Prostate gland (tissue), 2 donors: ENCODE measurements at regions not wholly inside any gene's neighbourhood (a gene's known extent, or its start where the extent isn't known, plus 50 kb on each side); places are given as distances from the start of the nearest gene placed in this dataset.

Experiments used
- DNase-seq: peaks from one replicate; pipeline ENCODE4 v3.0.0-alpha.2; 2019; ENCODE audit warnings: low spot score
- H3K27ac ChIP-seq, 2 donors: fragments of 200-600 bp; sonication (generic); 2 replicates each; pipeline ENCODE4 v1.5.1; 2017 to 2019
- H3K27me3 ChIP-seq: fragments of 200-600 bp; sonication (generic); replicated peaks from 2 replicates; pipeline ENCODE4 v1.5.1; 2019; ENCODE audit not compliant: insufficient read depth
- H3K36me3 ChIP-seq, 2 donors: fragments of 200-600 bp; sonication (generic); 1 replicate in 1 of 2; 2 replicates in 1 of 2; pipeline versions ENCODE4 v1.5.1 to v1.8.1; 2017 to 2019
- H3K4me1 ChIP-seq: fragments of 200-600 bp; sonication (generic); replicated peaks from 2 replicates; pipeline ENCODE4 v1.5.1; 2019
- H3K4me3 ChIP-seq, 2 donors: fragments of 200-600 bp; sonication (generic); 2 replicates each; pipeline ENCODE4 v1.5.1; 2017 to 2019
- H3K9me3 ChIP-seq: fragments of 200-600 bp; sonication (generic); 2 replicates; pipeline ENCODE4 v1.5.1; 2017
- CTCF ChIP-seq, 4 experiments: fragments of 200-600 bp in 2 of 4; fragments of 450-650 bp in 2 of 4; sonication (generic) in 2 of 4; IDR thresholded peaks; 1 replicate in 3 of 4; 2 replicates in 1 of 4; pipeline ENCODE4 v1.5.1; 2016 to 2019; ENCODE audit warnings: antibody characterized with exemption in 4 of 4, mild to moderate bottlenecking in 2 of 4, moderate library complexity in 2 of 4
- POLR2A ChIP-seq: fragments of 450-650 bp; IDR thresholded peaks from one replicate; pipeline ENCODE4 v1.6.1; 2016; ENCODE audit warnings: antibody characterized with exemption, mild to moderate bottlenecking
- POLR2AphosphoS5 ChIP-seq: sonication (generic); formaldehyde crosslinking; IDR thresholded peaks from one replicate; pipeline ENCODE4 v1.6.1; 2017; ENCODE audit warnings: antibody characterized with exemption
- WGBS: methylation state at CpG from one replicate; pipeline ENCODE4 v1.1.5; 2018; 5-methylcytosine and 5-hydroxymethylcytosine counted together
- intact Hi-C: fragments of 100-400 bp; cut with DNase I; formaldehyde crosslinking; loops from one replicate; pipeline ENCODE4 v1.14.2; 2022

- no peak overlapping the region for H3K4me3 ChIP-seq
- WGBS = 87% methylated on average over 1 of the region's 1 CpG
- DNase-seq = no peak
Measured at GRCh38 chr7:8827329-8827728, 393.9 kb downstream of the NXPH1 start.

GRCh38 chr7:8829100-8829499 is 395.7 kb downstream of the NXPH1 start:
- no peaks in the 10 kb centered on the region for H3K36me3 ChIP-seq
- WGBS = 90% methylated on average over 4 of the region's 4 CpGs
- H3K4me3 ChIP-seq = no peak overlapping the region
- intact Hi-C loops = no loop called here
- H3K4me1 ChIP-seq = no peaks in the 10 kb centered on the region
- H3K27ac ChIP-seq = no peak overlapping the region
- H3K27me3 ChIP-seq = no peaks in the 10 kb centered on the region
- TF ChIP-seq CTCF (IDR thresholded peaks at IDR 0.05) (no peak), POLR2A (no peak), POLR2AphosphoS5 (no peak)
- DNase-seq = no peak
- no peaks in the 10 kb centered on the region for H3K9me3 ChIP-seq

More at GRCh38 chr7:8827329-8827728, 393.9 kb downstream of the NXPH1 start:
- Histone ChIP-seq H3K9me3 (no peaks in the 10 kb centered on the region), H3K36me3 (no peaks in the 10 kb centered on the region), H3K27ac (no peak overlapping the region), H3K4me1 (no peaks in the 10 kb centered on the region), H3K27me3 (no peaks in the 10 kb centered on the region)
- intact Hi-C loops = no loop called here
- TF ChIP-seq POLR2AphosphoS5 = no peak
- no peak for TF ChIP-seq POLR2A
- no peak for TF ChIP-seq CTCF (IDR thresholded peaks at IDR 0.05)

GRCh38 chr7:8831376-8831775 is 398.0 kb downstream of the NXPH1 start:
- Histone ChIP-seq H3K4me1 (no peaks in the 10 kb centered on the region), H3K9me3 (no peaks in the 10 kb centered on the region), H3K36me3 (no peaks in the 10 kb centered on the region), H3K27me3 (no peaks in the 10 kb centered on the region), H3K27ac (no peak overlapping the region), H3K4me3 (no peak overlapping the region)
- WGBS = 80% methylated on average over 4 of the region's 4 CpGs
- TF ChIP-seq POLR2A (no peak), CTCF (IDR thresholded peaks at IDR 0.05) (no peak), POLR2AphosphoS5 (no peak)
- intact Hi-C loops = no loop called here
- DNase-seq = no peak

- no peak for DNase-seq
- intact Hi-C loops = no loop called here
- 19% methylated on average over 6 of the region's 6 CpGs for WGBS
- Histone ChIP-seq H3K27me3 (no peaks in the 10 kb centered on the region), H3K36me3 (no peaks in the 10 kb centered on the region), H3K4me3 (no peak overlapping the region), H3K27ac (no peak overlapping the region), H3K4me1 (no peaks in the 10 kb centered on the region), H3K9me3 (no peaks in the 10 kb centered on the region)
- TF ChIP-seq POLR2AphosphoS5 (no peak), POLR2A (no peak), CTCF (IDR thresholded peaks at IDR 0.05) (no peak)
Measured at GRCh38 chr7:8833355-8833754, 399.9 kb downstream of the NXPH1 start.

- TF ChIP-seq POLR2A = no peak
- no peak for TF ChIP-seq CTCF (IDR thresholded peaks at IDR 0.05)
- no peak for TF ChIP-seq POLR2AphosphoS5
- Histone ChIP-seq H3K9me3 (no peaks in the 10 kb centered on the region), H3K4me3 (no peak overlapping the region), H3K36me3 (no peaks in the 10 kb centered on the region), H3K4me1 (no peaks in the 10 kb centered on the region), H3K27ac (no peak overlapping the region), H3K27me3 (no peaks in the 10 kb centered on the region)
- intact Hi-C loops = no loop called here
- DNase-seq = no peak
Measured at GRCh38 chr7:8841171-8841570, 407.8 kb downstream of the NXPH1 start.
